GF-D8 (cell line): ENCODE measurements at regions not wholly inside any gene's neighbourhood (a gene's known extent, or its start where the extent isn't known, plus 50 kb on each side); places are given as distances from the start of the nearest gene placed in this dataset.

Experiments used
- DNase-seq: peaks from one replicate; lab custom pipeline; 2025; lab: John Stamatoyannopoulos, UW

- no peak for DNase-seq
Measured at GRCh38 chr10:128680116-128680515, 553.9 kb upstream of the MKI67 start.

GRCh38 chr10:128684215-128684614 is 558.0 kb upstream of the MKI67 start:
- DNase-seq, result no peak

GRCh38 chr10:128686630-128687278 is 560.5 kb upstream of the MKI67 start:
- no peak for DNase-seq

- DNase-seq, result no peak
Measured at GRCh38 chr10:128687408-128687807, 561.2 kb upstream of the MKI67 start.

- no peak for DNase-seq
Measured at GRCh38 chr10:128687927-128688549, 561.8 kb upstream of the MKI67 start.

- no peak for DNase-seq
Measured at GRCh38 chr10:128689667-128690066, 563.4 kb upstream of the MKI67 start.

- DNase-seq, result no peak
Measured at GRCh38 chr10:128693493-128694131, 567.4 kb upstream of the MKI67 start.

GRCh38 chr10:128694168-128694850 is 568.1 kb upstream of the MKI67 start:
- no peak for DNase-seq

GRCh38 chr10:128694851-128695725 is 568.9 kb upstream of the MKI67 start:
- no peak for DNase-seq

- no peak for DNase-seq
Measured at GRCh38 chr10:128695931-128696330, 569.7 kb upstream of the MKI67 start.

GRCh38 chr10:128697437-128697836 is 571.2 kb upstream of the MKI67 start:
- DNase-seq, result no peak

- no peak for DNase-seq
Measured at GRCh38 chr10:128701381-128701780, 575.2 kb upstream of the MKI67 start.

GRCh38 chr10:128701837-128702236 is 575.6 kb upstream of the MKI67 start:
- no peak for DNase-seq

GRCh38 chr10:128704716-128705115 is 578.5 kb upstream of the MKI67 start:
- DNase-seq, result no peak

GRCh38 chr10:128708182-128708581 is 582.0 kb upstream of the MKI67 start:
- DNase-seq, result no peak

- no peak for DNase-seq
Measured at GRCh38 chr10:128709686-128710085, 583.5 kb upstream of the MKI67 start.

- no peak for DNase-seq
Measured at GRCh38 chr10:128710098-128710797, 584.0 kb upstream of the MKI67 start.

GRCh38 chr10:128710798-128711183 is 584.6 kb upstream of the MKI67 start:
- no peak for DNase-seq

- DNase-seq, result no peak
Measured at GRCh38 chr10:128711806-128712205, 585.6 kb upstream of the MKI67 start.

GRCh38 chr10:128712661-128713400 is 586.6 kb upstream of the MKI67 start:
- DNase-seq, result no peak

GRCh38 chr10:128713471-128713870 is 587.2 kb upstream of the MKI67 start:
- no peak for DNase-seq
